ENCODE measurements at regions not wholly inside any gene's neighbourhood (a gene's known extent, or its start where the extent isn't known, plus 50 kb on each side); places are given as distances from the start of the nearest gene placed in this dataset.

DNA sequence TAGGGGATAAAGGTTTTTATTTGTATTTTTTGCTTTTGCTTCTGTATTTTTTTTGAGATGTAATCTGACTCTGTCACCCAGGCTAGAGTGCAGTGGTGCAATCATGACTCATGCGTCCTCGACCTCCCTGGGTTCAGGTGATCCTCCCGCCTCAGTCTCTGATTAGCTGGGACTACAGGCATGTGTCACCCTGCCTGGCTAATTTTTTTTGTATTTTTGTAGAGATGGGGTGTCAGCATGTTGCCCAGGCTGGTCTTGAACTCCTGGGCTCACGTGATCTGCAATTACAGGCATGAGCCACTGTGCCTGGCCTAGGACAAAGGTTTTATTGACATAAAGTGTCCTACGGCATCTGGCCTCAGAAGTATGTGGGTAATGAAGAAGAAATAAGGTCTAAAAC, 297.1 kb upstream of the C9orf72 start:
- DNase-seq (ENCODE audit: insufficient read length, low spot score): no peak
- TF ChIP-seq POLR2A (IDR thresholded peaks at IDR 0.05; ENCODE audit: low read depth, low read length): no peak
- FAIRE-seq: peak; percentile 66

DNA sequence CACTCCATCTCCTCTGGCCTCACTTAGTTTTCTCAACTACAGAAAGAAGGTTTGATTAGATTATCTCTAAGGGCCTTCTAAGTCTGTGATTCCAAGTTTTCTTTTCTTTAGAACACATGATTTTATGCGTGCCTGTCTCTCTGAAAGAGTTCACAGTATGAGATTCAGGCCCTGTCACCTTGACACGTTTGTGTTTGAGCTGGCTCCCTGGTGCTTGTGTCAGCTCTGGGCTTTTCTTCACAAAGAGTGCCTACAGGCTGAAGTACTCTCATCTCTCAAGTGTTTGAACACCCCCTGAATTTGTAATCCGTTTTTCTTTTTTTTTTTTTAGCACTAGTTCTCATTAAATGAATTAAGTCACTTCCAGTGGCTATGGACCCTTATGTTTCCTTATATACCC, 306.9 kb upstream of the C9orf72 start:
- no peak for TF ChIP-seq POLR2A (IDR thresholded peaks at IDR 0.05; ENCODE audit: low read depth, low read length)
- DNase-seq (ENCODE audit: insufficient read length, low spot score) (no peak), FAIRE-seq (no peak)

DNA sequence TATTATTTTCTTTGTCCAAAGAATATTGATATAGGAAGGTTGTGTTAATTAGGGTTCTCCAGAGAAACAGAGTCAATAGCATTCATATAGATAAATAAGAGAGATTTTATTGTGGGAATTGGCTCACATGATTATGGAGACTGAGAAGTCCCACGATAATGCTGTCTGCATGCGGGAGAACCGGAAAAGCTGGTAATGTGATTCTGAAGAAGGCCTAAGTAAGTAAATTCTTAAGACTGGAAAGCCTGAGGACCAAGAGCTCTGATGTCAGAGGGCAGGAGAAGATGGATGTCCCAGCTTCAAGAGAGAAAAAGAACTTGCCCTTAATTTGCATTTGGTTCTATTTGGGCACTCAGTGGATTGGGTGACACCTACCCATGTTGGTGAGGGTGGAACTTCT, 307.4 kb upstream of the C9orf72 start:
- no peak for TF ChIP-seq POLR2A (IDR thresholded peaks at IDR 0.05; ENCODE audit: low read depth, low read length)
- FAIRE-seq (no peak), DNase-seq (ENCODE audit: insufficient read length, low spot score) (no peak)

DNA sequence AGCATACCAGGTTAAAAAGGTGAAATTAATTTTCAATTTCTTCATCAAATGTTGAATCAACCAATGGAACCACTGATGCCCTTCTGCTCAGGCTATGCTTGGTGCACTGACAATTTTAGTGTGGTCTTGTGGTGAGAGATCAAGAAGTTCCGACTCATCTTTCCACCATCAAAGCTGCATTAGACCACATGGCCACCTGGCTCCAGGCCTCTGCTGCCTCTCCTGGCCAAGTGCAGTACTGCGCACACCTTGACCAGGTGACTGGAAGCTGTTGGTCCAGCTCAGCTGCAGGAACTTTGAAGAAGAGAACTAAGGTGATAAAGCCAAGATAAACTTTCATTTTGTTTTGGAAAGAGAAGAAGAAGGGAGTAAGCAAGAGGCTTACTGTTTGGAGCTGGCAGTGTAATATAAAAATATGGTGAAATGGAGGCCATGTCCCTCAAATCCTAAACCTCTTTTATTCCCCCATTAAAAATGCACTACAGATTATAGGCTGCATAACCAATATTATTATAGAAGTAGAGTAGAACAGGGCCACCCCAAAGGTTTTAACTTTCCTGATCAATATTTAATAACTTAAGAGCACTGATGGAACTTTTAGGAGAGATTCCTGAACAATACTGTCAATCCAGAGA, 315.5 kb upstream of the C9orf72 start:
- FAIRE-seq: peak; percentile 93
- TF ChIP-seq POLR2A (IDR thresholded peaks at IDR 0.05; ENCODE audit: low read depth, low read length): no peak
- peak; percentile 32 for DNase-seq (ENCODE audit: insufficient read length, low spot score)

DNA sequence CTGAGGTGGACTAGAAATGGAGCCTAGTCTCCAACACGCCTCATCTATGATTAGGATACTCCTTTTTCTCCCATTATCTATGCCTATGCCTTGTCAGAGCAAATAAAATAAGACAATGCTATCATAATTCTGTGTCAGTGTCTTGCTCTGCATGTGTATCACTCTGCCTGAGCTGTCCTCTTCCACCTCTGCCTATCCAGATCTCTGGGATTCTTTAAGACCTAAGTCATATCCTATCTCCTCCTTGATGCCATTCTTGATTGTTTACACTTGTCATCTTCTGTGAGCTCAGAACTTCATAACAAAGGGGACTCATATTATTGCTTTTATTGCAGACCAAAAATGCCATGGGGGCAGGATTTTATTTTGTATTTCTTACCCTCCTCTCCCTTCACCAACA, 351.2 kb upstream of the C9orf72 start:
- DNase-seq (ENCODE audit: insufficient read length, low spot score) (no peak), FAIRE-seq (peak; percentile 27)
- no peak for TF ChIP-seq POLR2A (IDR thresholded peaks at IDR 0.05; ENCODE audit: low read depth, low read length)

DNA sequence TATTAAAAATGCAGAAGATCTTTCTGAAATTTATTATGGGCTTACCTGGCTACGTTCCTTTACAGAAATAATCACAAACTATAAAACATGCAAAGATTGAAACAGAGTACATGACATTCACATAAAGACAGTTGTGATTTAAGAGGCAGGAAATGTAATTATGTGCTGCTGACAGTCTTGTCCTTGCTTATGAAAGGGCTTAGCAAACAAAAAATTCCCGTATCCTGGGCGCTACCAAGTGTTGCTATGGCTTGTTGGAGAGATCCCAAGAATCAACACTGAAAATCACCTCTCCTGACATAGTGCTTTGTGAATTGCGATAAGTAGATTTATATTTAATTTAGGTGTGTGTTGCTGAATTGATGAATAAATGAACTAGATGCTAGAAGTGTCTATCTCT, 352.5 kb upstream of the C9orf72 start:
- TF ChIP-seq POLR2A (IDR thresholded peaks at IDR 0.05; ENCODE audit: low read depth, low read length): no peak
- DNase-seq (ENCODE audit: insufficient read length, low spot score): no peak
- no peak for FAIRE-seq

DNA sequence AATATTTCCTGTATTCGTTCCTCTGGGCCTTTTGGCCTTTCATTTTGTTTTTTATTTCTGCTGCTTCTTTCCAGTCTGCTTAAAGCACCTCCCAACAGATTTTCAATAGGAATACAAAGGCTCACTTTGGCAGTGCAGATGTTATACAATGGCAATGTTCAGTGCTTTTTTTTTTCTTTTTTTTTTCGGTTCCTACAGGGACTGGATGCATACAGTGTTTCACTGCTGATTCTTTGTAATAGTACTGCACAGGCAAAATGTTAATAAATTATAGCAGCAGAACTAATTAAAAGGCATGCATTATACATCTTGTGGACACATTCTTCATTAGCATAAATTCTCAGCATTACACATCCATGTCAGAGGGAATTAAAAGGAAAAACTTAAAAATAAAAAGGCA, 356.6 kb upstream of the C9orf72 start:
- DNase-seq (ENCODE audit: insufficient read length, low spot score) (no peak), FAIRE-seq (no peak)
- no peak for TF ChIP-seq POLR2A (IDR thresholded peaks at IDR 0.05; ENCODE audit: low read depth, low read length)

DNA sequence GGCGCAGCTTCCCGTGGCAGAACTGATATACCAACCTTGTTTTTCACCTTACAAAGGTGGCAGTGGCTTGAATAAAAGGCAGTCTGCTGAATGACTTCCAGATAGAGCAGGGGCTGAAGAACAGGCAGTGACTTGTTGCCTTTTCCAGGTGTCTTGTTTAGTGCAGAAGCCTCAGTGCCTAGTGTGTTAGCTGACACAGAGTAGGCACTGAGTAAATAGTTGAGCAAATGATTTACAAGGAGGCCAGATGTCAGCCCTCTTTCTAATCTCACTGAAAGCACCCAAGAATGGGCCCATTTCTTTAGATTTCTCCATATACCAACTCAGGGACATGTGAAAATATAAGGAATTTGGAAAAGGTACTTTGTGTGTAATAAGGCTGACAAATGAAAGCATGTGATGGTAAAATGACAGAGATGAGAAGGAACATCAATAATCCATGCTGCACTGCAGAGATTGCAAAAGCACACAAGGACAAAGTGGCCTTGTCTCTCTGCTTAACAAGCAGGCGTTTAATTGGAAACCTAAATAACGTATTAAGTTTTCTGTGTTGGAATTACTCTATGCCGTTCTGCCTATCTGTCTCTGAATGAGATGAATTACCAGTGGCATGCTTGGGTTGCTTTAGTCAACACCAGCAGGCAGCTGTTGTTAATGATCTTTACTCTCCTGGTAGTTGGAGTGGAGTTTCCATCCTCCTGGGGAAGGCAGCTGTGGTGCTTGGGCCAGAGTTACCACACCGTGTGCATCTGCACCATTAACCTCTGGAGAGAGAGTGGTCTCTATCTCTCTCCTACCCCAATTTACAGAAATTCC, 360.1 kb upstream of the C9orf72 start:
- no peak for TF ChIP-seq POLR2A (IDR thresholded peaks at IDR 0.05; ENCODE audit: low read depth, low read length)
- DNase-seq (ENCODE audit: insufficient read length, low spot score): no peak
- no peak for FAIRE-seq

DNA sequence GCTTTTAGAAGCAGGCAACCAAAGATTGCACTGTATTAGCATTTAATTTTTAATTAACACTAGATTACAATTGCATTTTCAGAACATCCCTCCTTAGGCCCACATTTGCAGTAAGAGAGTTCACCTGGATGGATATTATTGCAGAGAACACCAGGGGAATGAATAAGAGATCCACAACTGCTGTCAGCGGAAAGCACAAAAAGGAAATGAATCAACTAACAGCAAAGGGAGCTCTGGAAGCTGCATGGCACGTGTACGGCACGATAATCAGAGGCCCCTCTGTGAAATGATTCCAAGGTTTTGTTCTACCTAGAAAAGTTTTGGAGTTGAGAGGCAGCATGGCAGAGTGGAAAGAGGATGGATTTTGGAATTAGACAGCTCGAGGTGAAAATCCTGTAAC, 361.2 kb upstream of the C9orf72 start:
- TF ChIP-seq POLR2A (IDR thresholded peaks at IDR 0.05; ENCODE audit: low read depth, low read length): no peak
- FAIRE-seq (no peak), DNase-seq (ENCODE audit: insufficient read length, low spot score) (no peak)

DNA sequence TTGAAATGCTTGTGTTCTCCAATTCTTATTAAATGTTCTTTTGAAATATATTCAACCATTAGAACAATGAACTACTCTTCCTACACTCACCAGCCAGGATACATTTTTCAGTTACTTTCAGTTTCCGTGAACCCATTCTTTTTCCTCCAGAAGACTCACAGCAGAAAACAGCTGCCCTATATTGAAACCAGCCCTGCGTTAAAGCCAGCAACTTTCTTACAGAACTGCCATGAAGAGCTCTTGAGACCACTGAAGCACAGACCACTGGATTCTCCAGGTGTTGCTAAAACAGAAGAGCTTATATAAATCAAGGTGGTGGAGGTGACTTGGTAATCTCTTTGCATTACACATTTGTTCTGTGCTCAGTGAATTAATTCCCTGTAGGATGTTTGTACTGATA, 365.9 kb upstream of the C9orf72 start:
- no peak for TF ChIP-seq POLR2A (IDR thresholded peaks at IDR 0.05; ENCODE audit: low read depth, low read length)
- no peak for DNase-seq (ENCODE audit: insufficient read length, low spot score)
- no peak for FAIRE-seq

DNA sequence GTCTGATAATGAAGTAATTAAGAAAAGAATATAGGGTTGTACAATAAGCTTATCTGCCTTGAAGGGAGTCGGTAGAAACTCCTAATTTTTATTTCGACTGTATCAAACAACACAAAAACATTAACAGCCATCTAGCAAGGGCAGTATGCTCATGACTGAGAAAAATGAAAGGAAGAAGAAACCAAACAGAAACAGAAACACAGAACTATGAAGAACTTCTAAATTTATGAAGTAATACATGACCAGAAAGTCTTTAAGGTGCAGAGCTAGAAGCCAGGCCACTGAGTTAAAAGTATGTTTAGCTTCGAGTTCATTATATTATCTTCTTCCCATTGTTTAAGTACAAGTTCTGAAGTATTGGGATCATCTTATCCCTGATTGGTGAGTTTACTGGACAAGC, 367.3 kb upstream of the C9orf72 start:
- no peak for TF ChIP-seq POLR2A (IDR thresholded peaks at IDR 0.05; ENCODE audit: low read depth, low read length)

DNA sequence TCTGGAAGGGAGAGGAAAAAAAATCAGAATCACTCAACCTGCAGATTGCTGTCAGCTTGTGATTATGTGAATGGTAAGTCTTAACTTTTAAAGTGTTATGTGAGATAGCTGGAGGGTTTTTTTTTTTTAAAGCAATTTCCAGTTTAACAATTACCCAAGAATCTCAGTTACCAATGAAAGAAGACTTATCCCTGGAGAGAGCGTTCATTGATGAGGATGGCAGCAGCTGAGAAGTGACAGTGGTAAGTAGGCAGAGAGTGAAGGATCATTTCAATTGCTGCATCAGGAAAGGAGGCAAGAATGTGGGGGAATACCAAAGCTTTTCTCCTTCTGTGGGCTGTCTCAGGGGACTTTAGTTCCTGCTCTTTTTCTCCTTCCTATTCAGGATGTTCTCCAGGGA, 370.2 kb upstream of the C9orf72 start:
- no peak for FAIRE-seq
- DNase-seq (ENCODE audit: insufficient read length, low spot score): no peak
- TF ChIP-seq POLR2A (IDR thresholded peaks at IDR 0.05; ENCODE audit: low read depth, low read length): no peak

More for the DNA sequence above, 367.3 kb upstream of the C9orf72 start:
- DNase-seq (ENCODE audit: insufficient read length, low spot score): no peak
- no peak for FAIRE-seq

DNA sequence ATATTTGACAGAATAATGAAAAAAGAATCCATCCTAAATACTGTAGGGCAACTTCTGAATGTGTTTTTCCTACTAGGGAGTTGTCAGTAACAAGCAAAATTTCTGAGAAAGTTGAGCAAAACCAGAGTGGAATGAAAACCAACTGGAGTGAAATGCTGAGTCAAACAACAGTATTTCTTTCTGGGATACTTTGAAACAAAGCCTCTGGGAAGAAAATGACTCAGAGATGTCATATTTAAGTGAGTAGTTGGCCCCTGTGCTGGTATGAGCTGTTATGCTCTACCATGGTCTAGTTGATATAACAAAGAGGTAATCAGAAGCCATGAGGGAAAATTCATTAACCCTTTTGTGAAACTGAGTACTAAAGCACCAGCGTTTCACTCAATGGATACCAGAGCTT, 372.1 kb upstream of the C9orf72 start:
- no peak for DNase-seq (ENCODE audit: insufficient read length, low spot score)
- TF ChIP-seq POLR2A (IDR thresholded peaks at IDR 0.05; ENCODE audit: low read depth, low read length): no peak
- peak; percentile 55 for FAIRE-seq

DNA sequence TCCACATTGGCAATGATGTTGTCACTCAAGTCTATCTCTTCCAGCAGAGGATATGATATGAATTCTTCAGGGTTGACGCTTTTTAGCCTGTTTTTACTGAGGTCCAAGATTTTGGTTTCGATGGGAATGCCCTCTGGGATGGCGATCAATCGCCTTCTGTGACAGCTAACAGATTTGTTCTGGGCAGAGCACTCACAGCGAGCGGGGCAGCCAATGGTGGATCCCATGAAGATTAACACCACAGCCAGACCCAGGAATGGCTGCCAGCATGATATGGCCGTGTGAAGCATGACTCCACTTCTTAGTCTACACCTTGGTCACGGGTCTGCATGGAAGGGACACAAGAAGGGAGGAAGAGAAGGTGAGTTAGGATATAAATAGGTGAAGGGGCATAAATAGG, 377.1 kb upstream of the C9orf72 start:
- DNase-seq (ENCODE audit: insufficient read length, low spot score) (no peak), FAIRE-seq (no peak)
- no peak for TF ChIP-seq POLR2A (IDR thresholded peaks at IDR 0.05; ENCODE audit: low read depth, low read length)

DNA sequence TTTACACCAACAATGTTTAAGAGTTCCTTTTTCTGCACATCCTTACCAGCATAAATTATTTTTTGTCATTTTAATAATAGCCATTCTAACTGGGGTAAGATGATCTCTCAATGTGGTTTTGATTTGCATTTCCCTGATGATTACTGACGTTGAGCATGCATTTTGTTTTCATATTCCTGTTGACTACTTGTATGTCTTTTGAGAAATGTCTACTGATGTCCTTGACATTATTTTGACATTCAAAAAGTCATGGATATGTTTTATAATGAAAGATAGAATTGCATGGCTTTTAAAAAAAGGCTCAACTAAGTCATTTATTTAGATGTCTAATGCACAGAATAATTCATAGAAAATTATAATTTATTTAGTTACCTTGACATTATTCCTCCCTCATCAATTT, 381.6 kb upstream of the C9orf72 start:
- TF ChIP-seq POLR2A (IDR thresholded peaks at IDR 0.05; ENCODE audit: low read depth, low read length): no peak
- DNase-seq (ENCODE audit: insufficient read length, low spot score): no peak
- no peak for FAIRE-seq

Measured in H54 (cell line).